GM21619 (cell line): ENCODE measurements at regions not wholly inside any gene's neighbourhood (a gene's known extent, or its start where the extent isn't known, plus 50 kb on each side); places are given as distances from the start of the nearest gene placed in this dataset.

ENCODE experiments used
- ATAC-seq: cut with Tn5 transposase; IDR thresholded peaks from one replicate; pipeline ENCODE4 v1.9.1; 2021; ENCODE audit not compliant: unreplicated experiment

- ATAC-seq: no peak
These were observed 247.7 kb upstream of the ZMIZ1 start for GRCh38 chr10:78821052-78821451.

GRCh38 chr10:78828647-78829539 lies 239.9 kb upstream of the ZMIZ1 start:
- ATAC-seq: no peak

GRCh38 chr10:78829565-78829964 lies 239.2 kb upstream of the ZMIZ1 start:
- ATAC-seq: no peak

GRCh38 chr10:78830062-78830975 lies 238.4 kb upstream of the ZMIZ1 start:
- no peak for ATAC-seq

GRCh38 chr10:78830976-78831375 lies 237.8 kb upstream of the ZMIZ1 start:
- ATAC-seq: no peak

GRCh38 chr10:78831461-78831860 lies 237.3 kb upstream of the ZMIZ1 start:
- no peak for ATAC-seq

GRCh38 chr10:78832281-78832680 lies 236.5 kb upstream of the ZMIZ1 start:
- ATAC-seq: no peak

- ATAC-seq: no peak
These were observed 230.6 kb upstream of the ZMIZ1 start for GRCh38 chr10:78838141-78838657.

- no peak for ATAC-seq
These were observed 225.3 kb upstream of the ZMIZ1 start for GRCh38 chr10:78843495-78843894.

- no peak for ATAC-seq
These were observed 223.7 kb upstream of the ZMIZ1 start for GRCh38 chr10:78844960-78845607.

GRCh38 chr10:78846071-78846470 lies 222.7 kb upstream of the ZMIZ1 start:
- ATAC-seq: no peak

- ATAC-seq: no peak
These were observed 222.0 kb upstream of the ZMIZ1 start for GRCh38 chr10:78846760-78847159.

- no peak for ATAC-seq
These were observed 221.3 kb upstream of the ZMIZ1 start for GRCh38 chr10:78847485-78847884.

GRCh38 chr10:78849115-78849514 lies 219.7 kb upstream of the ZMIZ1 start:
- ATAC-seq: no peak

GRCh38 chr10:78849731-78850130 lies 219.0 kb upstream of the ZMIZ1 start:
- ATAC-seq: no peak

GRCh38 chr10:78850644-78851435 lies 217.9 kb upstream of the ZMIZ1 start:
- ATAC-seq: no peak

GRCh38 chr10:78851647-78852046 lies 217.1 kb upstream of the ZMIZ1 start:
- ATAC-seq: no peak

GRCh38 chr10:78852466-78853240 lies 216.1 kb upstream of the ZMIZ1 start:
- ATAC-seq: no peak

- no peak for ATAC-seq
These were observed 214.9 kb upstream of the ZMIZ1 start for GRCh38 chr10:78853864-78854263.

- no peak for ATAC-seq
These were observed 212.3 kb upstream of the ZMIZ1 start for GRCh38 chr10:78856421-78856820.
